ENCODE measurements at regions not wholly inside any gene's neighbourhood (a gene's known extent, or its start where the extent isn't known, plus 50 kb on each side); places are given as distances from the start of the nearest gene placed in this dataset.

GRCh38 chr13:111517641-111518010, 197.2 kb downstream of the TEX29 start:
- Histone ChIP-seq H3K4me3 (ENCODE audit: insufficient read depth, low read length, poor library complexity, severe bottlenecking) (no peak overlapping the region), H2AFZ (ENCODE audit: low read depth, low read length, severe bottlenecking) (no peak overlapping the region), H3K36me3 (ENCODE audit: low read length) (no peaks in the 10 kb centered on the region), H3K79me2 (ENCODE audit: insufficient read depth, low read length) (no peaks in the 10 kb centered on the region), H3F3A (ENCODE audit: insufficient read depth) (no peaks in the 10 kb centered on the region), H4K20me1 (ENCODE audit: low read depth, low read length) (no peaks in the 10 kb centered on the region), H3K4me2 (ENCODE audit: low read depth, low read length, poor library complexity, severe bottlenecking) (no peak overlapping the region), H3K9ac (ENCODE audit: low read length) (no peak overlapping the region), H3K27ac (ENCODE audit: low read depth, low read length) (no peak overlapping the region), H3K27me3 (ENCODE audit: low read length) (no peaks in the 10 kb centered on the region), H3K9me2 (replicated peaks; ENCODE audit: insufficient read depth, low read length) (no peaks in the 10 kb centered on the region), H3K9me3 (ENCODE audit: insufficient read depth, low read length) (no peaks in the 10 kb centered on the region)
- TF ChIP-seq EZH2phosphoT487 (conservative IDR thresholded peaks at IDR 0.05; ENCODE audit: low read length) (no peak), CTCF (IDR thresholded peaks at IDR 0.05; ENCODE audit: insufficient read depth, low read length, poor library complexity, severe bottlenecking) (no peak)

GRCh38 chr13:111518161-111518792, 197.8 kb downstream of the TEX29 start:
- Histone ChIP-seq H3K9ac (ENCODE audit: low read length) (no peak overlapping the region), H3K27ac (ENCODE audit: low read depth, low read length) (no peak overlapping the region), H3K4me3 (ENCODE audit: insufficient read depth, low read length, poor library complexity, severe bottlenecking) (no peak overlapping the region), H3K36me3 (ENCODE audit: low read length) (no peaks in the 10 kb centered on the region), H3F3A (ENCODE audit: insufficient read depth) (no peaks in the 10 kb centered on the region), H3K9me2 (replicated peaks; ENCODE audit: insufficient read depth, low read length) (no peaks in the 10 kb centered on the region), H4K20me1 (ENCODE audit: low read depth, low read length) (no peaks in the 10 kb centered on the region), H2AFZ (ENCODE audit: low read depth, low read length, severe bottlenecking) (no peak overlapping the region), H3K4me2 (ENCODE audit: low read depth, low read length, poor library complexity, severe bottlenecking) (no peak overlapping the region), H3K9me3 (ENCODE audit: insufficient read depth, low read length) (no peaks in the 10 kb centered on the region), H3K27me3 (ENCODE audit: low read length) (no peaks in the 10 kb centered on the region), H3K79me2 (ENCODE audit: insufficient read depth, low read length) (no peaks in the 10 kb centered on the region)
- TF ChIP-seq CTCF (IDR thresholded peaks at IDR 0.05; ENCODE audit: insufficient read depth, low read length, poor library complexity, severe bottlenecking) (no peak), EZH2phosphoT487 (conservative IDR thresholded peaks at IDR 0.05; ENCODE audit: low read length) (no peak)

- no peak for TF ChIP-seq CTCF (IDR thresholded peaks at IDR 0.05; ENCODE audit: insufficient read depth, low read length, poor library complexity, severe bottlenecking)
- TF ChIP-seq EZH2phosphoT487 (conservative IDR thresholded peaks at IDR 0.05; ENCODE audit: low read length) = no peak
- Histone ChIP-seq H4K20me1 (ENCODE audit: low read depth, low read length) (no peaks in the 10 kb centered on the region), H3K79me2 (ENCODE audit: insufficient read depth, low read length) (no peaks in the 10 kb centered on the region), H3F3A (ENCODE audit: insufficient read depth) (no peaks in the 10 kb centered on the region), H3K9me3 (ENCODE audit: insufficient read depth, low read length) (no peaks in the 10 kb centered on the region), H3K4me2 (ENCODE audit: low read depth, low read length, poor library complexity, severe bottlenecking) (no peak overlapping the region), H3K27me3 (ENCODE audit: low read length) (no peaks in the 10 kb centered on the region), H3K27ac (ENCODE audit: low read depth, low read length) (no peak overlapping the region), H3K36me3 (ENCODE audit: low read length) (no peaks in the 10 kb centered on the region), H3K9me2 (replicated peaks; ENCODE audit: insufficient read depth, low read length) (no peaks in the 10 kb centered on the region), H2AFZ (ENCODE audit: low read depth, low read length, severe bottlenecking) (no peak overlapping the region), H3K4me3 (ENCODE audit: insufficient read depth, low read length, poor library complexity, severe bottlenecking) (no peak overlapping the region), H3K9ac (ENCODE audit: low read length) (no peak overlapping the region)
Observed at GRCh38 chr13:111519041-111519440, 198.6 kb downstream of the TEX29 start.
